GM23248 (cell line): ENCODE measurements at regions not wholly inside any gene's neighbourhood (a gene's known extent, or its start where the extent isn't known, plus 50 kb on each side); places are given as distances from the start of the nearest gene placed in this dataset.

Experiments used
- EZH2 ChIP-seq: fragments of 200-600 bp; sonication (generic); IDR thresholded peaks from 2 replicates; pipeline ENCODE4 v1.6.1; 2018; ENCODE audit warnings: antibody characterized with exemption, mild to moderate bottlenecking; ENCODE audit not compliant: insufficient read depth, poor library complexity, severe bottlenecking
- EZH2phosphoT487 ChIP-seq: fragments of 200-600 bp; sonication (generic); IDR thresholded peaks from 2 replicates; pipeline ENCODE4 v1.6.1; 2018; ENCODE audit warnings: antibody characterized with exemption, moderate library complexity, mild to moderate bottlenecking, low read depth; ENCODE audit not compliant: insufficient read depth

DNA sequence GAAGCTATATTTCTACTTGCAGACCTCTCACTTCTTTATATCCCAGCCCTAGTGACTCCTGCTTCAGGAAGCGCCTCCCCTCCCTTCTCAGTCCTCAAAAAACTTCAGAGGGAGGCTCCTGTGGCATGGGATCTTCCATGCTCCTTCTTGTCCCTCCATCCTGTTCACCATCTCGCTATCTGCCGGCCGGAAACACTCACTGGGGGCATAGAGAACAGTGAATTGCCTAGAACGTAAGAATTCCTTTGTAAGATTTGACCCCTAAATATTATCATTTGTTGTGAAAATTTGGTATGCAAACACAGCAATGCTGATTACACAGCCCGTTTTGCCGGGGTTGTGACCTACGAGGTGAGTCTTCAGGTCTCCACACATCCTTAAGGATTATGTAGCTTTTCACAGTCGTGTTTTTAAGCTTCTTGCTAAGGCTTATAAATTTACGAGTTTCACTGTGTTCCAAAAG, 218.7 kb upstream of the ATP10A start:
- TF ChIP-seq EZH2 (no peak), EZH2phosphoT487 (no peak)
